Smooth muscle cell (in vitro differentiated cells): ENCODE measurements at regions not wholly inside any gene's neighbourhood (a gene's known extent, or its start where the extent isn't known, plus 50 kb on each side); places are given as distances from the start of the nearest gene placed in this dataset.

Source experiments
- DNase-seq: peaks from one replicate; lab custom pipeline; 2025; ENCODE audit not compliant: unreplicated experiment; lab: John Stamatoyannopoulos, UW
- H2AFZ ChIP-seq: fragments of 200-600 bp; sonication (generic); 2 replicates; pipeline ENCODE4 v1.6.0; 2016; ENCODE audit warnings: antibody characterized with exemption, low read depth, mild to moderate bottlenecking
- H3F3A ChIP-seq: fragments of 200-600 bp; sonication (generic); 2 replicates; pipeline ENCODE4 v1.6.0; 2017; ENCODE audit warnings: antibody characterized with exemption, low read depth
- H3K27ac ChIP-seq: fragments of 200-600 bp; sonication (generic); 2 replicates; pipeline ENCODE4 v1.5.1; 2016; ENCODE audit warnings: low read depth, mild to moderate bottlenecking
- H3K27me3 ChIP-seq: fragments of 200-600 bp; sonication (generic); 2 replicates; pipeline ENCODE4 v1.6.1; 2016; ENCODE audit warnings: low read depth, mild to moderate bottlenecking
- H3K36me3 ChIP-seq: fragments of 200-600 bp; sonication (generic); 2 replicates; pipeline ENCODE4 v1.5.1; 2016; ENCODE audit warnings: low read depth
- H3K4me1 ChIP-seq: fragments of 200-600 bp; sonication (generic); 2 replicates; pipeline ENCODE4 v1.5.1; 2016; ENCODE audit warnings: low read depth
- H3K4me2 ChIP-seq: fragments of 200-600 bp; sonication (generic); 2 replicates; pipeline ENCODE4 v1.6.0; 2016; ENCODE audit warnings: mild to moderate bottlenecking
- H3K4me3 ChIP-seq: fragments of 200-600 bp; sonication (generic); 2 replicates; pipeline ENCODE4 v1.5.1; 2016; ENCODE audit warnings: mild to moderate bottlenecking
- H3K79me2 ChIP-seq: fragments of 200-600 bp; sonication (generic); 2 replicates; pipeline ENCODE4 v1.6.0; 2016; ENCODE audit warnings: low read depth, mild to moderate bottlenecking
- H3K9ac ChIP-seq: fragments of 200-600 bp; sonication (generic); 2 replicates; pipeline ENCODE4 v1.6.0; 2016; ENCODE audit warnings: low read depth
- H3K9me3 ChIP-seq: fragments of 200-600 bp; sonication (generic); replicated peaks from 2 replicates; pipeline ENCODE4 v1.5.1; 2016; ENCODE audit warnings: low read depth
- H4K20me1 ChIP-seq: fragments of 200-600 bp; sonication (generic); 2 replicates; pipeline ENCODE4 v1.6.0; 2016; ENCODE audit warnings: low read depth
- CTCF ChIP-seq: fragments of 200-600 bp; sonication (generic); IDR thresholded peaks from 2 replicates; pipeline ENCODE4 v1.5.1; 2017; ENCODE audit warnings: borderline replicate concordance, mild to moderate bottlenecking, antibody characterized with exemption; ENCODE audit not compliant: insufficient read depth, poor library complexity, severe bottlenecking
- WGBS: methylation state at CpG from one replicate; pipeline ENCODE4 v1.1.7; 2016; ENCODE audit warnings: low lambda C conversion rate; 5-methylcytosine and 5-hydroxymethylcytosine counted together

- Histone ChIP-seq H4K20me1 (no peaks in the 10 kb centered on the region), H3K79me2 (no peaks in the 10 kb centered on the region), H2AFZ (no peak overlapping the region), H3K9ac (no peak overlapping the region), H3K4me3 (no peak overlapping the region), H3K36me3 (no peaks in the 10 kb centered on the region), H3K9me3 (no peaks in the 10 kb centered on the region), H3K4me1 (peaks cover 15% of the 10 kb centered on the region), H3K27ac (no peak overlapping the region), H3F3A (no peaks in the 10 kb centered on the region), H3K27me3 (peaks cover 11% of the 10 kb centered on the region), H3K4me2 (no peak overlapping the region)
- WGBS: 25% methylated on average over 11 of the region's 11 CpGs
- no peak for TF ChIP-seq CTCF
- DNase-seq: peak; percentile 15
Measured at GRCh38 chr5:116733991-116734975, 159.7 kb upstream of the SEMA6A start.

- H3K36me3 ChIP-seq: no peaks in the 10 kb centered on the region
- H3K4me3 ChIP-seq: no peak overlapping the region
- no peaks in the 10 kb centered on the region for H3K79me2 ChIP-seq
- H3K9me3 ChIP-seq: no peaks in the 10 kb centered on the region
- TF ChIP-seq CTCF: no peak
- 46% methylated on average over 2 of the region's 2 CpGs for WGBS
- DNase-seq: no peak
- H3K27ac ChIP-seq: no peak overlapping the region
- H4K20me1 ChIP-seq: no peaks in the 10 kb centered on the region
- H3F3A ChIP-seq: no peaks in the 10 kb centered on the region
- peaks cover 11% of the 10 kb centered on the region for H3K27me3 ChIP-seq
- no peak overlapping the region for H3K4me2 ChIP-seq
- H3K4me1 ChIP-seq: peaks cover 4% of the 10 kb centered on the region
- H3K9ac ChIP-seq: no peak overlapping the region
- H2AFZ ChIP-seq: no peak overlapping the region
Measured at GRCh38 chr5:116732591-116732990, 158.0 kb upstream of the SEMA6A start.

- Histone ChIP-seq H3K27me3 (peaks cover 4% of the 10 kb centered on the region), H3K4me1 (peaks cover 4% of the 10 kb centered on the region), H3K36me3 (no peaks in the 10 kb centered on the region), H3K9me3 (no peaks in the 10 kb centered on the region), H3F3A (no peaks in the 10 kb centered on the region), H3K27ac (no peak overlapping the region), H3K79me2 (no peaks in the 10 kb centered on the region), H4K20me1 (no peaks in the 10 kb centered on the region), H3K4me2 (no peak overlapping the region), H3K9ac (no peak overlapping the region), H3K4me3 (no peak overlapping the region), H2AFZ (no peak overlapping the region)
- TF ChIP-seq CTCF: no peak
- 45% methylated on average over 2 of the region's 2 CpGs for WGBS
- no peak for DNase-seq
Measured at GRCh38 chr5:116731432-116731831, 156.8 kb upstream of the SEMA6A start.
